Natural killer cell treated with Interleukin-12 subunit alpha and Interleukin-12 subunit beta and Interleukin-15 and Interleukin-18, amount 100 ng/mL, for 72 hours (primary cell): ENCODE measurements at regions not wholly inside any gene's neighbourhood (a gene's known extent, or its start where the extent isn't known, plus 50 kb on each side); places are given as distances from the start of the nearest gene placed in this dataset.

Experiments
- ATAC-seq, 2 donors: fragments of 150-1000 bp; cut with Tn5 transposase in 1 of 2; sonication (Bioruptor Pico), chemical (Tn5 transposase) in 1 of 2; 2 replicates each; pipeline ENCODE4 v1.10.0; 2021
- DNase-seq: peaks from one replicate; pipeline ENCODE4 v3.0.0; 2022; ENCODE audit warnings: low spot score
- H3K27ac Mint-ChIP-seq, 2 donors: 1 replicate in 1 of 2; 2 replicates in 1 of 2; pipeline ENCODE4 v1.8.0; 2022; ENCODE audit warnings: mixed read lengths in 2 of 2, mild to moderate bottlenecking in 1 of 2, moderate library complexity in 1 of 2
- H3K27me3 Mint-ChIP-seq, 2 donors: 1 replicate in 1 of 2; 2 replicates in 1 of 2; pipeline ENCODE4 v1.8.0; 2022; ENCODE audit warnings: mixed read lengths in 2 of 2
- H3K36me3 Mint-ChIP-seq: one replicate; pipeline ENCODE4 v1.8.0; 2022; ENCODE audit warnings: mixed read lengths
- H3K4me1 Mint-ChIP-seq, 2 donors: 1 replicate in 1 of 2; 2 replicates in 1 of 2; pipeline ENCODE4 v1.8.0; 2022; ENCODE audit warnings: low read depth in 2 of 2, mixed read lengths in 2 of 2, mild to moderate bottlenecking in 1 of 2
- H3K4me3 Mint-ChIP-seq: one replicate; pipeline ENCODE4 v1.8.0; 2022; ENCODE audit warnings: mixed read lengths
- H3K9me3 Mint-ChIP-seq: 2 replicates; pipeline ENCODE4 v1.8.0; 2022; ENCODE audit warnings: mixed read lengths

- no peaks in the 10 kb centered on the region for H3K4me1 Mint-ChIP-seq
- H3K4me3 Mint-ChIP-seq, result no peak overlapping the region
- H3K27ac Mint-ChIP-seq, result no peak overlapping the region
Observed at GRCh38 chr9:83153030-83153429, 90.1 kb upstream of the RASEF start.

GRCh38 chr9:83151627-83152137, 88.7 kb upstream of the RASEF start:
- Mint-ChIP-seq H3K36me3 (no peaks in the 10 kb centered on the region), H3K27ac (no peak overlapping the region), H3K27me3 (peaks cover 0 to 7% of the 10 kb centered on the region in 2 donors), H3K9me3 (peaks cover 19% of the 10 kb centered on the region), H3K4me3 (no peak overlapping the region), H3K4me1 (no peaks in the 10 kb centered on the region)
- DNase-seq (no peak), ATAC-seq (no peak)

More at GRCh38 chr9:83153030-83153429, 90.1 kb upstream of the RASEF start:
- Mint-ChIP-seq H3K36me3 (no peaks in the 10 kb centered on the region), H3K27me3 (peaks cover 0 to 7% of the 10 kb centered on the region in 2 donors), H3K9me3 (peaks cover 16% of the 10 kb centered on the region)
- ATAC-seq, result no peak
- DNase-seq, result no peak

DNA sequence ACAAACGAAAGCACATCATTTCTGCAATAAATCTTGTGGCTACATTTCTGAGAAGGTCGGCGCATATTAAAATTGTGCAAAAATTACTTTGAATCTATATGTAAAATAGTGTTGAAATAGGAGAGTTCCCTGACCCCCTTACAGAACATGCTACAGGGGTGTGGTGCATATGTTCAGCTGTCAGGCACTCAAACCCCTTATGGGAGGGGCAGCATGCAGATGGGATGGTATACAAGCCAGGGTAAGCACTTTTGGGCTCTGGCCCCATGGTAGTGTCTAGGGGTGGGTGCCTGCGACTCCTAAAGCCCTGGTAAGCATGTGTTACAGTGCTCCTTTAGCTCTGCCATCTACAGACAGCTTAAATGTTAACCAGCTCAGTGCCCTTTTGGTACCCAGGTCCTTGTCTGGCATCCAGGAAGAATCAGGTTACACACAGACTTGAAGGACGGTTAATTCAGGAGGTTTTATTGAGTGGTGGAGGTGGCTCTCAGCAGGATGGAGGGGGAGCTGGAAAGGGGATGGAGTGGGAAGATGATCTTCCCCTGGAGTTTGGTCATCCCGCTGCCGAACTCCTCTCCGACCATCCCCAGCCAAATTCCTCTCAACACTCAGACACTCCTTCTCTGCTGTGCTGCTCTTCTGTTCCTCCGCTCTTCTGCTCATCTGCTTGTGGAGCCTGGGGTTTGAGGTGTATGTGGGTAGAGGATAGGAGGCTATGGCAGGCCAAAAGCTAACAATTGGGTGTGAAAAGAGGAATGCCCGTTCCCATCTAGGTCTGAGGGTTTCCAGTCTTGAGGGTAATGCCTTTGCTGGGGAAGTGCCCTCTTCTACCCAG, 84.6 kb upstream of the RASEF start:
- H3K36me3 Mint-ChIP-seq, result no peaks in the 10 kb centered on the region
- H3K27ac Mint-ChIP-seq, result no peak overlapping the region
- H3K4me3 Mint-ChIP-seq, result no peak overlapping the region
- no peak for ATAC-seq
- DNase-seq, result no peak
- H3K27me3 Mint-ChIP-seq, result no peaks in the 10 kb centered on the region
- no peaks in the 10 kb centered on the region for H3K4me1 Mint-ChIP-seq
- H3K9me3 Mint-ChIP-seq, result peaks cover 16% of the 10 kb centered on the region

DNA sequence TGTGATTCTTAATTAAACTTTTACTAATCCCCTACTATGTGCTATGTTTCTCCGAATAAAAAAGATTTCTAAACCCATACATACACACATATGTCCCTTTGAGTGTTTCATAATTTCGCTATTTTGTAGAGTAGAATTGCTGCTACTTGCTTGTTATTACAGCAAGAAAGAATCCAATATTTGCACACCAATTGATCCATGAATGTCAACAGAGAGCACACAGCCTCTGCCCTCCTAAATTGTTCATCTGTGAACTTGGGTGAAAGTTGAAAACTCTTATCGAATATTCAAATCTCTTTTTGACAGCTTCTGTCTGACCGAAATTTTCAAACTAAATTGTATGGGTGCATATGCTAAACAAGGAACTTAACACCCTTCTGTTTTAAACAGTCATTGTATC, 83.4 kb upstream of the RASEF start:
- no peak for DNase-seq
- Mint-ChIP-seq H3K9me3 (peaks cover 16% of the 10 kb centered on the region), H3K4me1 (no peaks in the 10 kb centered on the region), H3K4me3 (no peak overlapping the region), H3K27ac (no peak overlapping the region), H3K27me3 (no peaks in the 10 kb centered on the region), H3K36me3 (no peaks in the 10 kb centered on the region)
- no peak for ATAC-seq

GRCh38 chr9:83144492-83144891, 81.5 kb upstream of the RASEF start:
- Mint-ChIP-seq H3K4me3 (no peak overlapping the region), H3K27ac (no peak overlapping the region), H3K4me1 (no peaks in the 10 kb centered on the region), H3K9me3 (peaks cover 19% of the 10 kb centered on the region), H3K27me3 (no peaks in the 10 kb centered on the region), H3K36me3 (no peaks in the 10 kb centered on the region)
- DNase-seq, result no peak
- no peak for ATAC-seq

- DNase-seq (no peak), ATAC-seq (no peak)
- Mint-ChIP-seq H3K36me3 (no peaks in the 10 kb centered on the region), H3K9me3 (peaks cover 12% of the 10 kb centered on the region), H3K4me1 (no peaks in the 10 kb centered on the region), H3K27ac (no peak overlapping the region), H3K27me3 (no peaks in the 10 kb centered on the region), H3K4me3 (no peak overlapping the region)
Observed at GRCh38 chr9:83142389-83142788, 79.4 kb upstream of the RASEF start.

DNA sequence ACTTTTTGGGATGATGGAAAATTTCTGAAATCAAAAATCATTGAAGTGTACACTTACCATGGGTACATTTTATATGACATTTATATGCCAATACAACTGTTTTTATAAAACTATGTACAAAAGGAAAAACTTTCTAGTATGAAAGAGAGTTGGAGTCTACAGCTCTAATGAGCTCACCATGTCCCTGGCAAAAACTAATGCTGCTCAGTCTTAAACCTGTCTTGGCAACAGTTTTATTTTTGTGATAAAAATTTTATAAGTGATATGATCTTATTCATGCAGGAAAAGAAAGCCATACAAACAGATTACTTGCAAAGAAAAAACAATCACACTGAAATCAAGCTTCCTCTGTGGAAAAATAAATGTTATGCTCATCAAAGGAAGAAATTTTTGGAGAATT, 78.9 kb upstream of the RASEF start:
- Mint-ChIP-seq H3K4me3 (no peak overlapping the region), H3K36me3 (no peaks in the 10 kb centered on the region), H3K27me3 (no peaks in the 10 kb centered on the region), H3K4me1 (no peaks in the 10 kb centered on the region), H3K9me3 (peaks cover 12% of the 10 kb centered on the region), H3K27ac (no peak overlapping the region)
- DNase-seq (no peak), ATAC-seq (no peak)

DNA sequence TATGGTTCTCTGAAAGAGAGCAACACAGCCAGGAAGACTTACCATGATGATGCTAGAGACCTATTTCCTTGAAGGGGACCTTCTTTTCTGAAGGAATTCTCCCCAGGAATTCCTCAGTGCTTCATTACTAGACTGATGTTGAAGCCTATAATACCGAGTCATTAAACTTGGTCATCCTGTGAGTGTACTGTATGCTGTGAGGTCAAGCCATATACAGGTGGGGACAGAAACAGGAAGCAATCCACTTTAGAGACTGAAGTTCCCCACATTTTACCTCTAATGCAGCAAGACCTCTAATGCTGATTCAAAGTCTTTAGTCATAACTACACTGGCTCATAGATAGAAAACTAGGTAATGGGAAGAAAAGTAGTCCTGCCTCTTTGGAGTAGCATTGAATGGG, 77.1 kb upstream of the RASEF start:
- ATAC-seq, result no peak
- peaks cover 12% of the 10 kb centered on the region for H3K9me3 Mint-ChIP-seq

GRCh38 chr9:83138422-83139135, 75.6 kb upstream of the RASEF start:
- no peak overlapping the region for H3K4me3 Mint-ChIP-seq
- H3K27me3 Mint-ChIP-seq, result no peaks in the 10 kb centered on the region
- peaks cover 6% of the 10 kb centered on the region for H3K9me3 Mint-ChIP-seq
- H3K36me3 Mint-ChIP-seq, result no peaks in the 10 kb centered on the region
- no peaks in the 10 kb centered on the region for H3K4me1 Mint-ChIP-seq
- no peak for DNase-seq
- no peak overlapping the region for H3K27ac Mint-ChIP-seq
- no peak for ATAC-seq

More for the DNA sequence above, 77.1 kb upstream of the RASEF start:
- no peak overlapping the region for H3K4me3 Mint-ChIP-seq
- H3K36me3 Mint-ChIP-seq, result no peaks in the 10 kb centered on the region
- H3K27ac Mint-ChIP-seq, result no peak overlapping the region
- no peak for DNase-seq
- no peaks in the 10 kb centered on the region for H3K27me3 Mint-ChIP-seq
- no peaks in the 10 kb centered on the region for H3K4me1 Mint-ChIP-seq

GRCh38 chr9:83133316-83133715, 70.4 kb upstream of the RASEF start:
- no peaks in the 10 kb centered on the region for H3K4me1 Mint-ChIP-seq
- H3K9me3 Mint-ChIP-seq, result peaks cover 9% of the 10 kb centered on the region
- H3K27ac Mint-ChIP-seq, result no peak overlapping the region
- no peak overlapping the region for H3K4me3 Mint-ChIP-seq
- H3K27me3 Mint-ChIP-seq, result no peaks in the 10 kb centered on the region
- DNase-seq (no peak), ATAC-seq (no peak)
- H3K36me3 Mint-ChIP-seq, result no peaks in the 10 kb centered on the region

GRCh38 chr9:83132768-83133167, 69.8 kb upstream of the RASEF start:
- ATAC-seq, result no peak
- DNase-seq, result no peak
- Mint-ChIP-seq H3K36me3 (no peaks in the 10 kb centered on the region), H3K4me1 (no peaks in the 10 kb centered on the region), H3K27ac (no peak overlapping the region), H3K27me3 (no peaks in the 10 kb centered on the region), H3K4me3 (no peak overlapping the region), H3K9me3 (peaks cover 9% of the 10 kb centered on the region)

- Mint-ChIP-seq H3K4me1 (no peaks in the 10 kb centered on the region), H3K27me3 (no peaks in the 10 kb centered on the region), H3K27ac (no peak overlapping the region), H3K4me3 (no peak overlapping the region), H3K9me3 (peaks cover 9% of the 10 kb centered on the region), H3K36me3 (no peaks in the 10 kb centered on the region)
- ATAC-seq, result no peak
- DNase-seq, result no peak
Observed at GRCh38 chr9:83130541-83130940, 67.6 kb upstream of the RASEF start.

GRCh38 chr9:83125671-83126070, 62.7 kb upstream of the RASEF start:
- DNase-seq, result no peak
- no peaks in the 10 kb centered on the region for H3K36me3 Mint-ChIP-seq
- H3K27me3 Mint-ChIP-seq, result no peaks in the 10 kb centered on the region
- no peak overlapping the region for H3K27ac Mint-ChIP-seq
- ATAC-seq, result no peak
- no peak overlapping the region for H3K4me3 Mint-ChIP-seq
- no peaks in the 10 kb centered on the region for H3K4me1 Mint-ChIP-seq
- H3K9me3 Mint-ChIP-seq, result peaks cover 12% of the 10 kb centered on the region

GRCh38 chr9:83119873-83120272, 56.9 kb upstream of the RASEF start:
- DNase-seq, result no peak
- Mint-ChIP-seq H3K27me3 (no peaks in the 10 kb centered on the region), H3K9me3 (peaks cover 12% of the 10 kb centered on the region), H3K4me1 (no peaks in the 10 kb centered on the region), H3K27ac (no peak overlapping the region), H3K36me3 (no peaks in the 10 kb centered on the region), H3K4me3 (no peak overlapping the region)
- ATAC-seq, result no peak
